Activated CD4-positive, CD25-positive, alpha-beta regulatory T cell treated with anti-CD3 and anti-CD28 coated beads, Interleukin-2, amount 50 U/mL, for 24 hours (primary cell): ENCODE measurements at regions not wholly inside any gene's neighbourhood (a gene's known extent, or its start where the extent isn't known, plus 50 kb on each side); places are given as distances from the start of the nearest gene placed in this dataset.

ENCODE experiments used
- ATAC-seq, 2 donors: fragments of 150-1000 bp; cut with Tn5 transposase; one replicate each; pipeline ENCODE4 v1.10.0; 2021; ENCODE audit warnings: mild to moderate bottlenecking in 1 of 2, moderate library complexity in 1 of 2

GRCh38 chr15:95295896-95296625 lies 1034.4 kb upstream of the NR2F2 start:
- no peak for ATAC-seq

DNA sequence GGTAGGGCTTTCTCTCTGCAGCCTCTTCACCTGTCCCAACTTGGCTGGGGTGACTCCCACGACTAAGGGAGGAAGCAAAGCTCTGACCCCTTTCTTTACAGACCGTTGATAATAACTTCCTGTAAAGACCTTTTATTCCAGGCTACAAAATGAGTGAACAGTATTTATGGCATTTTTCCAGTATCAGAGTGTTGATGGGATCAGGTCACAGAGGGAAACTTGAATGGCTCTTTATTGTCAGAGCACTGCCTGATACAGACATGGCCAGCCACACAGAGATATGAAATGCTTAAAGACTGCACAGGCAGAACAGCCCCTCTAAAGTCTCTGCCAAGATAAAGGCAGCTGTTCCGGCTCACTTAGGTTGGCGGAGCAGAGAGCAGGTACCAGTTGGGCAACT lies 1033.9 kb upstream of the NR2F2 start:
- ATAC-seq: no peak

DNA sequence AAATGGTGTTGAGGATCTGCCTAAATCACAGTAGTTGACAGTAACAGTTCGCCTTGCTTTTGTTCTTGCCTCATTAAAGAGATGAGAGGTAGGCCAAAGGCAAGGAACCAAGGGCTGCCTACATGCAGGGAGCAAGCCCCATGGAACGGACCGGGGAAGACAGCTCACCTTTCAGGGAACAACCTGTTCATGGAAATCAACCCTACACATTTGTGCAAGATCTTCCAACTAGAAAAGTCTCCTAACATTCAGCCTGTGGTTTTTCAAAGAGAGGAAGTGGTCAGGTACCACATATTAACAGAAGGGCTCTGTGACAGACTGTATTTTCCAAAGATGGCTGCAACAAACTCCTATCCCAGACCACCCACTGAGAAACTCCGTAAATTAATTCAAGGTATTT lies 1031.8 kb upstream of the NR2F2 start:
- ATAC-seq: no peak

DNA sequence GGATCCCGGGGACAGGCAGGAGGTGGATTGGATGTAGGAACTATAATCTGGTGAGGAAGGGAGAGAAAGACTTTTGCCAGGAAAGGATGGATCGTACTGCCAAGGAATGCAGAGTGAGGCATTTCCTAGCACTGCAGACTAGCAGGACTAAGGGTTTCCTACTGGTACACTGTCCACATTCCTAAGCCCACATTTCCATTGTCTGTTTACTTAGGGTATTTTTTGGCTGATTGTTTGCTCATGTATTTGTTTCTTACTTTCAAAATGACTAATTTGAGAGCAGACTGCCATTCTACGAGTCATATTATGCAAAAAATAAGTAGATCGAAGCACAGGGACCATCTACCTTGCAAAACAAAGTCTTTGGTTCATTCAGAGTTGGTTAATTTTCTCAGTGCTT lies 1029.5 kb upstream of the NR2F2 start:
- no peak for ATAC-seq

DNA sequence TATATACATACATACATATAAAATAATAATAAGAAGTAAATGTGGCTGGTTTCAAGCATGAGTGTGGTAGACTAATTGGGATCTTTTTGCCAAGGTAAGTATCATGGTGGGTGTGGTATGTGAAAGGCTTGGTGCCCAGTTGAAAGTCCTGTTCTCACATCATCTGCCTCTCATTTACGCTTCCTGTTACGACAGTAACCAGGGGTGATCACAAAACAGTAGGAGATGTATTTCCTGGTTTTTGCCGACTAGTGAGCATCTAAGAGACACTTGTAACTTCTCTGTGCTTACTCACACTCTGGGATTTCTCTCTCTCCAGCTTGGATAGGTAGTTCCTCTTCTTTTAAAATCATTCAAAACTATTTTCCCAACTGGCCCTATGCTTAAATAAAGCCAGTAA lies 1028.3 kb upstream of the NR2F2 start:
- ATAC-seq: no peak

GRCh38 chr15:95302809-95303208 lies 1027.7 kb upstream of the NR2F2 start:
- ATAC-seq: no peak

DNA sequence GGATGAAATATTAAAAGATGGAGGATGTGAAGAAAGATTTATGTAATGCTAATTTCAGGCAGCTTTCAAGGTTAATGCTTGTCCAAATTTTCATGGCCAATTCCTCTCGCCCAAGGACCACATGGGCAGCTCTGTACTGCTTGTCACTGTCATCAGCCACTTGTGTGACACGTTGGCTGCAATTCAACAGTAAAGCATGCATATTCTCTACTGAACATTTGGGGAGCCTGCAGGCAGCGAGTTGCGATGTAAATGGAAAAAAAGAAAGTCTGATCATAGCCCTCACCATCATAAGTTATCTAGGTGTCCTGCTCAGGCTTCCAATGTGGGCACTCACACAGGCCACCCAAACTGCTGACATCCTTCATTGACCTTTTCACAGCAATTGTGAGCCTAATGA lies 1026.8 kb upstream of the NR2F2 start:
- ATAC-seq: no peak

DNA sequence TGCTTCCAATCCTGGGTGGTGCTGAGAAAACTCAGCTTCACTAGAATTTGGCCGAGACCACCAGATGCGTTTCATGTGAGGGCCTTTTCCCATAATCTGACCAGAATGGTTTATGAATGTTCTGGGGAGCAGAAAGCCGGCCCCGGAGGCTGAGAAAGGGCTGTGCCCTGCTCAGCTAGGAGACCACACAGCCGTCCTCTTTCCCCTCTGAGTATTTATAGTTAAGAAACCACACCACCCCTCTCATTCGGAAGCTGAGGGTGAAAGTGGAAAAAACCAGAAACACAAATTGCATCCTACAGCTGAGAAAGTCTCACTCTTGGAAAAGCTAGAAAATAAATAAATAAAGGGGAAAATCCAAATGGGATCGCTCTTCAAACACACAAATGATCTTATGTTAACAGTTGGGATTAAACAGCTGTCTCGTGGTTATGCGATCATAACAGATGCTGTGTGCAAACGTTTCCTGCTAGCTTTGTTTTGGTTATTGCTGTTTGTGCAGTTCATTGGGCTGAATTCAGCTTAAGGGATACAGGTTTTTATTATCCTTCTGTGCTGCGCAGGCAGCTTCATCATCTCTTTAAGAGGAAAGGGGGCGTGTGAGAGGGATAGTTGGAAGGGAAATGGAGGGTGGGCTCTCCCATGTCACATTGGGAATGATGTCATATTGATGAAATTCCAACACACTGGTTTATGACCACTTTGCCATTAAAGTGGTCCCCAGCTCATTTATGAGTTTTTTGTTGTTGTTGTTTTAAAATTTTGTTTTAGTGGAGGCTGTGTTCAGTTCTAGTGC lies 1026.2 kb upstream of the NR2F2 start:
- no peak for ATAC-seq

DNA sequence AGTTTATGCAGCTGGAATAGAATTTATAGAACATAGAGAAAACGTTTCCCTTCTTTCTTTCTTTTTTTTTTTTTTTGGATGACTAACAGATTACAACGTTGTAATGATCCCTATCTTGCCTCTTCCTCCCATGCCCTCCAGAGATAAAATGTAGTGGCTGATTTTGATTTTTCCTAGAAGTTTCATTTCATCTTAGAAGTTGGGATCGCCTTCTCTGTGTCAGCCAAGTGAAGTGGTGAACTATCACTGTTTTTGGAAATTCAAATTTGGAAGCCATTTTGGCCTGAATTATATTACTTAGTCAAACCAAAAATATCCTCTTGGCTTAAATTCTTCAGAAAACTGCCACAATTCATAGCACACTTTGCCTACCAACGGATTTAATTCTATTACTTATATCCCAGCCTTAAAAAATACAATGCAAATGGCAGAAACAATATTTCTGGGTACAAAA lies 1025.5 kb upstream of the NR2F2 start:
- no peak for ATAC-seq

- no peak for ATAC-seq
Measured at GRCh38 chr15:95307115-95307514, 1023.4 kb upstream of the NR2F2 start.

DNA sequence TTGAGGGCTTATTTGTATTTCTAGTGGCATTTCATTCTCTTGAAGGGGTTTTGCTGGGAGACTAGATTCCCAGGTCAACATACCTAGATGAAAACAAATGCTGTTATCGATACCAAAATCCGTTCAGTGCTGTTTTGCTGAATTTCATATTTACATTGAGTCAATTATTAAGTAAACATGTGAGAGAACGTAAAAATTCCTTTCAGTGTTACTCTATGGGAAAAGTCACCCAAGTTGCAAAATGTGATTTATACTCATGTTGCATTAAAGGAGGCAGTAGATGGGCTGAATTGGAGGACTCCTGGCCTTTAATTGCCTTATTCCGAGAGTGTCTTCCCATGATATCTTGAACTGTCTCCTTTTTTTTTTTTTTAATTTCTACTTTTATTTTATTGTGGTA lies 1011.3 kb upstream of the NR2F2 start:
- no peak for ATAC-seq

- ATAC-seq: no peak
Measured at GRCh38 chr15:95323796-95324195, 1006.7 kb upstream of the NR2F2 start.

- no peak for ATAC-seq
Measured at GRCh38 chr15:95324656-95325055, 1005.8 kb upstream of the NR2F2 start.

- ATAC-seq: no peak
Measured at GRCh38 chr15:95325763-95326404, 1004.6 kb upstream of the NR2F2 start.

DNA sequence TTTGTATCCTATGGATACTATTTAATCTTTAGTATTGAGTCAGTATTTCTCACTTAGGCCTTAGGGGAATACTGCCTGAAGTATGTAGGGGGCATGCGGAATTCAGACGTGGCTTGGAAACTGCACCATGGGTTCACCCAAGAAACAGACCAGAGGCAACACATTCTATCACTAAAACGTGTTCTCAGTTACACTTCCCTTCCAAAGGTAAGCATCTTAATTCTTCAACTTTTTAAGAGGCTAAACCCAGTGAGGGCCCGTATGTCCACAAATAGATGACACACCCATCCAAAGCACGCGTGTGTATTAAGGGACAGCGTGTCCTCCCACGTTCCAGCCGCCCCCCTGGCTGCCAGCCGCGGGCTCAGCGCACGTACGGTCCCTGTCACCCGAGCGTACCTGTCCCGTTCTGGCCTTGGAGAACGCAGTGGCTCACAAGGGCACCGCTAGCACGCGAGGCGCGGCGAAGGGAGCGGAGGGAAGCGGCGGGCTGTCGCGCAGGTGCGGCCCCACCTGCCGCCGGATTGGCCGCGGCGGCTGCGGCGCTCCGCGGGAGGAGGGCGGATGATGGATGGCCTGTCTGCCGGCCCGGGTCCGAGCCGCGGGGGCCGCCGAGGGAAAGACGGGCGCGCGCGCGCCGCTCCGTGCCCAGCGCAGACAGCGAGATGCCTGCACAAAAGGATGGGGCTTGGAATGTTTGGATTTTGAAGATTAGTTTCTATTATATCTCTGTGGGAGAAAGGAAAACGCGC lies 1003.9 kb upstream of the NR2F2 start:
- ATAC-seq: no peak

DNA sequence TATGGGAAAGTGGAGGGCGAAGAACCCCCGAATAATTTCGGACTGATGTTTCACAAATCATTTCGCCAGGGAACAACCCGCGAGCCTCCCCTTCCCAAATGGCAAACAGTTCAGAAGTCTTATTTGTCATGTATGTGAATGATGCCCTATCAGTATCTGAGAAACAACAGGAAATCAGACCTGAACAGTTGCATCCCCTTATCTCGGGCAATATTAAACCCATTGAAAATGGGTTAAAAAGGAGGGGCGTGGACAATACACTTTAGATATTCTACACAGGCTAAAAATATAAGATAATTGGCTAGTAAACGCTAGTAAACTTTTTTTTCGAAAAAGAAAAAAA lies 1003.3 kb upstream of the NR2F2 start:
- no peak for ATAC-seq

GRCh38 chr15:95327661-95328060 lies 1002.8 kb upstream of the NR2F2 start:
- no peak for ATAC-seq

- ATAC-seq: no peak
Measured at GRCh38 chr15:95328559-95328958, 1001.9 kb upstream of the NR2F2 start.

GRCh38 chr15:95329362-95329761 lies 1001.1 kb upstream of the NR2F2 start:
- no peak for ATAC-seq

DNA sequence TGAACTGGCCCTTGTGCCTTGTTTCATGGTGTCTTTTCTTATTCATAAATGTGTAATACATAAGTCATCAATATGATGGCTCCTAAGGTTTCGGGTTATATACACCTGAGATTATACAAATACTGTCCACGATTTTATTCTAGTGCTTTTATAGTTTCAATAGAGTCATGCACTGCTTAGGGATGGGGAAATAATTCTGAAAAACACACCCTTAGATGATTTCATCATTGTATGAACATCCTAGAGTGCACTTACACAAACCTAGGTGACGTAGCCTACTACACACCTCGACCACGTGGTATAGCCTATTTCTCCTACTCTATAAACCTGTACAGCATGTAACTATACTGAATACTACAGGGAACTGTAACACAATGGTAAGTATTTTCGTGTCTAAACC lies 988.8 kb upstream of the NR2F2 start:
- ATAC-seq: no peak

DNA sequence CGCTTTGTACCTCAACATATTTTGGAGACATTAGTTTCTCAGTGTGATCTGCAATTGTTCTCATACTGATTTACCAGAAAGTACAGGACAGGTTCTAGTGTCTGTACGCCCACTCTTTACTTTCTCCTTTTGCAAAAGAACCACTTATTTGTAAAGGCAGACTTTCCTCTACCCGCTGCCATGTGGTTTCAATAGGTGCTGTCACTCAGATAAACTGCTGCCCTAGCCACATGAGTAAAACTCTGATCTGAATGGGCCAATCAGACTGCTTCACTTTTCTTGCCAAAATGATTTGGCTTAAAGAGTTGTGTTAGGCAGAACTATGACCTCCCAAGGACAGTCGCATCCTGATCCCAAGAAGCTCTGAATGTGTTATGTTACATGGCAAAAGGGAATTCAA lies 984.6 kb upstream of the NR2F2 start:
- no peak for ATAC-seq

DNA sequence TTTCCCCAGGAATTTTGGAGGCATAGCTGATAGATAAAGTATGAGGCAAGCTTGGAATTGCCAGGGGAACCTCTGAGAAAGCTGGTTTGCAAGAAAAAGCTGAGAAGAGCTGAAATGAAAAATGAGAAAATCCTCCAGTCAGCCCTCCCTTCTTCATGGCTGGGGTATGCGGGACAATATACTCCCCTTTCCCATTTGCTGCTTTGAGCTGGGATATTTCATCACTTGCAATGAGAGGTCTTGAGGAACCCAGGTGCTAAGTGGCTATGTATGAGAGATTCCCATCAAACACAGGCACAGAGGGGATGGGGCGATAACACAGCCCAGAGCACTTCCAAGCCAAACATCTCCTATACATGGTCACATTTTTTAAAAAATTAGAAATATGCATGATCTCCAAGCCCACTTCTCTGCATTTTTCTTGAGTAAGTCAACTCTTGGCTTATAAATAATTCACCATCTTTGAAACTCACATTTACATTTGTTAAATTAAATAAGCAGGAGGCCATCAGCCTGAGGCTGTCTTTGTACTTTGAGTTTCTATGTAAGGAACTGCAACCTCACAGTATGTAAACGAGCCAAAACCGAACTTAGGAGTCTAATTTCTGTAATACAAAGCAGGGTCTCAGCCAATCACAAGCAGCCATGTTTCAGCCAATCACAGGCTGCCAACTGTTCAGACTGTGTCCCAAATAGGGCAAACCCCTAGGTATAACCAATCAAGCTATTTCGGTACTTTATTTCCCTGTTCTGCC lies 983.6 kb upstream of the NR2F2 start:
- ATAC-seq: no peak

GRCh38 chr15:95347837-95348236 lies 982.7 kb upstream of the NR2F2 start:
- no peak for ATAC-seq
